OCI-LY1 (cell line): ENCODE measurements at regions not wholly inside any gene's neighbourhood (a gene's known extent, or its start where the extent isn't known, plus 50 kb on each side); places are given as distances from the start of the nearest gene placed in this dataset.

Experiments used
- H2AFZ ChIP-seq: fragments of 200-600 bp; sonication (generic), shearing (Covaris generic); 2 replicates; pipeline ENCODE4 v1.6.0; 2014; ENCODE audit warnings: antibody characterized with exemption, mild to moderate bottlenecking, low read length
- H3F3A ChIP-seq: fragments of 200-600 bp; sonication (generic), shearing (Covaris generic); 2 replicates; pipeline ENCODE4 v1.6.0; 2014; ENCODE audit warnings: mild to moderate bottlenecking, antibody characterized with exemption, low read length, moderate library complexity; ENCODE audit not compliant: insufficient read depth
- H3K27ac ChIP-seq: fragments of 200-600 bp; sonication (generic); 2 replicates; pipeline ENCODE4 v1.5.1; 2014; ENCODE audit warnings: low read length, mixed run types, mild to moderate bottlenecking, low read depth; ENCODE audit not compliant: poor library complexity, severe bottlenecking
- H3K27me3 ChIP-seq: fragments of 200-600 bp; sonication (generic); 2 replicates; pipeline ENCODE4 v1.6.0; 2014; ENCODE audit warnings: antibody characterized with exemption, mild to moderate bottlenecking, low read length, moderate library complexity; ENCODE audit not compliant: insufficient read depth
- H3K36me3 ChIP-seq: fragments of 200-600 bp; sonication (generic); 2 replicates; pipeline ENCODE4 v1.6.1; 2014; ENCODE audit warnings: mild to moderate bottlenecking, antibody characterized with exemption, low read length, moderate library complexity, mixed read lengths; ENCODE audit not compliant: insufficient read depth
- H3K4me1 ChIP-seq: fragments of 200-600 bp; sonication (generic); 2 replicates; pipeline ENCODE4 v1.5.1; 2014; ENCODE audit warnings: mild to moderate bottlenecking, low read length, moderate library complexity; ENCODE audit not compliant: insufficient read depth, severe bottlenecking
- H3K4me2 ChIP-seq: fragments of 200-600 bp; sonication (generic), shearing (Covaris generic); 2 replicates; pipeline ENCODE4 v1.6.1; 2014; ENCODE audit warnings: low read length
- H3K4me3 ChIP-seq: fragments of 200-600 bp; sonication (generic); 2 replicates; pipeline ENCODE4 v1.5.1; 2014; ENCODE audit warnings: low read length, low read depth, mild to moderate bottlenecking, mixed read lengths; ENCODE audit not compliant: poor library complexity, severe bottlenecking
- H3K79me2 ChIP-seq: fragments of 200-600 bp; shearing (Covaris generic); 2 replicates; pipeline ENCODE4 v1.6.1; 2016; ENCODE audit warnings: mixed run types, low read length, mixed read lengths; ENCODE audit not compliant: insufficient read depth
- H3K9ac ChIP-seq: fragments of 200-600 bp; sonication (generic), shearing (Covaris generic); 2 replicates; pipeline ENCODE4 v1.6.1; 2014; ENCODE audit warnings: mild to moderate bottlenecking, low read length, mixed read lengths
- H3K9me2 ChIP-seq: fragments of 200-600 bp; sonication (generic), shearing (Covaris generic); 2 replicates; pipeline ENCODE4 v1.6.1; 2014; ENCODE audit warnings: low read depth, mild to moderate bottlenecking, low read length, mixed read lengths
- H3K9me3 ChIP-seq: fragments of 200-600 bp; shearing (Covaris generic); 2 replicates; pipeline ENCODE4 v1.6.1; 2014; ENCODE audit warnings: low read length, mixed read lengths
- H4K20me1 ChIP-seq: fragments of 200-600 bp; sonication (generic), shearing (Covaris generic); 2 replicates; pipeline ENCODE4 v1.6.0; 2016; ENCODE audit warnings: mild to moderate bottlenecking, low read length; ENCODE audit not compliant: insufficient read depth
- CTCF ChIP-seq: fragments of 200-600 bp; sonication (generic), shearing (Covaris generic); IDR thresholded peaks from 2 replicates; pipeline ENCODE4 v1.5.1; 2017; ENCODE audit warnings: mild to moderate bottlenecking, antibody characterized with exemption, low read length, moderate library complexity, mixed read lengths
- EZH2 ChIP-seq: fragments of 200-600 bp; sonication (generic), shearing (Covaris generic); IDR thresholded peaks from 2 replicates; pipeline ENCODE4 v1.8.0; 2017; ENCODE audit warnings: borderline replicate concordance, mixed run types, mild to moderate bottlenecking, antibody characterized with exemption, low read length, moderate library complexity, mixed read lengths

GRCh38 chr16:5633845-5634440 lies 536.3 kb upstream of the EEF2KMT start:
- Histone ChIP-seq H2AFZ (no peak overlapping the region), H3K4me1 (no peaks in the 10 kb centered on the region), H3K36me3 (no peaks in the 10 kb centered on the region), H3K9me3 (no peaks in the 10 kb centered on the region), H3K27ac (no peak overlapping the region), H3K9ac (no peak overlapping the region), H3K4me3 (no peak overlapping the region), H4K20me1 (no peaks in the 10 kb centered on the region), H3K4me2 (no peak overlapping the region), H3K9me2 (no peaks in the 10 kb centered on the region), H3K27me3 (no peaks in the 10 kb centered on the region), H3K79me2 (no peaks in the 10 kb centered on the region), H3F3A (no peaks in the 10 kb centered on the region)
- TF ChIP-seq CTCF (peak; percentile 56), EZH2 (no peak)

- Histone ChIP-seq H3K4me1 (no peaks in the 10 kb centered on the region), H4K20me1 (no peaks in the 10 kb centered on the region), H3K4me2 (no peak overlapping the region), H3K27me3 (0 out of 2 replicates have a peak, but pooled peaks cover 3% of the 10 kb centered on the region), H3K36me3 (no peaks in the 10 kb centered on the region), H3K4me3 (no peak overlapping the region), H3K9ac (no peak overlapping the region), H3K9me3 (no peaks in the 10 kb centered on the region), H2AFZ (no peak overlapping the region), H3K9me2 (no peaks in the 10 kb centered on the region), H3K79me2 (no peaks in the 10 kb centered on the region), H3K27ac (no peak overlapping the region), H3F3A (no peaks in the 10 kb centered on the region)
- TF ChIP-seq EZH2 (no peak), CTCF (no peak)
Observed at GRCh38 chr16:5622234-5622884, 524.8 kb upstream of the EEF2KMT start.

GRCh38 chr16:5621826-5622225 lies 524.2 kb upstream of the EEF2KMT start:
- H3K36me3 ChIP-seq: no peaks in the 10 kb centered on the region
- H4K20me1 ChIP-seq: no peaks in the 10 kb centered on the region
- no peak overlapping the region for H2AFZ ChIP-seq
- H3K9ac ChIP-seq: no peak overlapping the region
- no peaks in the 10 kb centered on the region for H3K79me2 ChIP-seq
- H3K27ac ChIP-seq: no peak overlapping the region
- H3F3A ChIP-seq: no peaks in the 10 kb centered on the region
- no peaks in the 10 kb centered on the region for H3K9me3 ChIP-seq
- 0 out of 2 replicates have a peak, but pooled peaks cover 3% of the 10 kb centered on the region for H3K27me3 ChIP-seq
- H3K4me2 ChIP-seq: no peak overlapping the region
- no peak overlapping the region for H3K4me3 ChIP-seq
- TF ChIP-seq CTCF (no peak), EZH2 (no peak)
- no peaks in the 10 kb centered on the region for H3K4me1 ChIP-seq
- H3K9me2 ChIP-seq: no peaks in the 10 kb centered on the region
